Mesothelial cell of epicardium (in vitro differentiated cells): ENCODE measurements at regions not wholly inside any gene's neighbourhood (a gene's known extent, or its start where the extent isn't known, plus 50 kb on each side); places are given as distances from the start of the nearest gene placed in this dataset.

ENCODE experiments used
- DNase-seq, 2 experiments: peaks; one replicate each; pipeline ENCODE4 v3.0.0; 2021; ENCODE audit warnings: low spot score in 2 of 2; ENCODE audit not compliant: unreplicated experiment in 2 of 2
- H3K27ac Mint-ChIP-seq: 2 replicates; pipeline ENCODE4 v1.8.0; 2021; ENCODE audit warnings: mixed read lengths
- H3K27me3 Mint-ChIP-seq: 2 replicates; pipeline ENCODE4 v1.8.0; 2021; ENCODE audit warnings: low read depth, mixed read lengths
- H3K36me3 Mint-ChIP-seq: 2 replicates; pipeline ENCODE4 v1.8.0; 2021; ENCODE audit warnings: mixed read lengths
- H3K4me1 Mint-ChIP-seq: 2 replicates; pipeline ENCODE4 v1.8.0; 2021; ENCODE audit warnings: mixed read lengths
- H3K4me3 Mint-ChIP-seq: 2 replicates; pipeline ENCODE4 v1.8.0; 2021; ENCODE audit warnings: mild to moderate bottlenecking, moderate library complexity, mixed read lengths
- H3K9me3 Mint-ChIP-seq: 2 replicates; pipeline ENCODE4 v1.8.0; 2021; ENCODE audit warnings: mixed read lengths
- CTCF ChIP-seq: fragments of 200-600 bp; sonication (generic); IDR thresholded peaks from one replicate; pipeline ENCODE4 v1.5.0; 2021; ENCODE audit warnings: antibody characterized with exemption; ENCODE audit not compliant: unreplicated experiment

DNA sequence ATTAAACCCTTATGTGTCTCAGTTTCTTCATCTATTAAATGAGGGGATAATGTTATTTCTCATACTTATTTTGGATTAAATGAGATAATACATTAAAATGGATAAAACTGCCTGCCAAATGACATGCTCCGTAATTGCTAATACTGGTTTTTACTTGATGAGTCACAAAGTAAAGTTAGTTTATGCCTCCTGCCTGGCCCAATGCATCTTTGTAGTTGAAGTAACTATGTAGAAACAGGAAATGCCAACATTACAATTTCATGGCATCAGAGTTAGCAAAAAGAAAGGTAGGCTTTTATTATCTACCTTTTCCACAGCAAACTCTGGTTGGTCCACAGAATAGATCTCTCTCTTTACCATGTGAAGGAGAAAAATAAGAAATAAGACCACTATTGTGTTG is 214.5 kb downstream of the TBX15 start:
- Mint-ChIP-seq H3K36me3 (no peaks in the 10 kb centered on the region), H3K27me3 (peaks cover 18% of the 10 kb centered on the region), H3K9me3 (peaks cover 12% of the 10 kb centered on the region), H3K27ac (no peak overlapping the region), H3K4me1 (no peaks in the 10 kb centered on the region), H3K4me3 (no peak overlapping the region)
- DNase-seq: no peak
- no peak for TF ChIP-seq CTCF

- Mint-ChIP-seq H3K27ac (no peak overlapping the region), H3K9me3 (peaks cover 7% of the 10 kb centered on the region), H3K4me3 (no peak overlapping the region), H3K4me1 (no peaks in the 10 kb centered on the region), H3K27me3 (peaks cover 24% of the 10 kb centered on the region), H3K36me3 (no peaks in the 10 kb centered on the region)
- TF ChIP-seq CTCF: no peak
- DNase-seq: no peak
These were observed 220.2 kb downstream of the TBX15 start for GRCh38 chr1:118767971-118768370.

DNA sequence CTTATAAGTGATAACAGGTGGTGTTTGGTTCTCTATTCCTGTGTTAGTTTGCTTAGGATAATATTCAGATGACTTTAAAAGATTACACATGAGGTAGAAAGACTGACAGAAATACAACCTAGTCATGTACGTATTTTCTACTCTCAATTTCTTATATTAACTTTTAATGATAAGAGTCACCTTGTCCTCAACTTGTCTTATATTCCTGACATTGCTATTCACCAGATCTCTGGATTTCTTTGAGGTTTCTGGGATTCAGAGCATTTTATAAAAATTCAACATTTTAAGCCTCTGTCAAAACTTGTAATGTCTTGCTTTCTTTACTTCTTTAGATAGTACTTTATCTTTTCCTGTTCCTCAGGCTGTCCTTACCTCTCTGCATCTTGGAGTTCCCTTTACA is 234.2 kb downstream of the TBX15 start:
- no peak overlapping the region for H3K4me3 Mint-ChIP-seq
- DNase-seq: no peak
- H3K4me1 Mint-ChIP-seq: no peaks in the 10 kb centered on the region
- H3K36me3 Mint-ChIP-seq: no peaks in the 10 kb centered on the region
- no peaks in the 10 kb centered on the region for H3K9me3 Mint-ChIP-seq
- no peak overlapping the region for H3K27ac Mint-ChIP-seq
- peaks cover 38% of the 10 kb centered on the region for H3K27me3 Mint-ChIP-seq
- TF ChIP-seq CTCF: no peak

- H3K4me3 Mint-ChIP-seq: no peak overlapping the region
- no peaks in the 10 kb centered on the region for H3K36me3 Mint-ChIP-seq
- no peak for DNase-seq
- peaks cover 38% of the 10 kb centered on the region for H3K27me3 Mint-ChIP-seq
- TF ChIP-seq CTCF: no peak
- no peaks in the 10 kb centered on the region for H3K4me1 Mint-ChIP-seq
- H3K27ac Mint-ChIP-seq: no peak overlapping the region
- no peaks in the 10 kb centered on the region for H3K9me3 Mint-ChIP-seq
These were observed 237.0 kb downstream of the TBX15 start for GRCh38 chr1:118751166-118751565.

- H3K36me3 Mint-ChIP-seq: no peaks in the 10 kb centered on the region
- DNase-seq: no peak
- no peaks in the 10 kb centered on the region for H3K4me1 Mint-ChIP-seq
- H3K27me3 Mint-ChIP-seq: peaks cover 22% of the 10 kb centered on the region
- no peak overlapping the region for H3K27ac Mint-ChIP-seq
- no peaks in the 10 kb centered on the region for H3K9me3 Mint-ChIP-seq
- no peak for TF ChIP-seq CTCF
- no peak overlapping the region for H3K4me3 Mint-ChIP-seq
These were observed 243.7 kb downstream of the TBX15 start for GRCh38 chr1:118744420-118744819.

- no peaks in the 10 kb centered on the region for H3K4me1 Mint-ChIP-seq
- no peak for TF ChIP-seq CTCF
- no peak overlapping the region for H3K4me3 Mint-ChIP-seq
- no peak overlapping the region for H3K27ac Mint-ChIP-seq
- no peaks in the 10 kb centered on the region for H3K9me3 Mint-ChIP-seq
- no peaks in the 10 kb centered on the region for H3K36me3 Mint-ChIP-seq
- no peak for DNase-seq
- H3K27me3 Mint-ChIP-seq: peaks cover 17% of the 10 kb centered on the region
These were observed 248.6 kb downstream of the TBX15 start for GRCh38 chr1:118739501-118739900.
